ENCODE measurements at regions not wholly inside any gene's neighbourhood (a gene's known extent, or its start where the extent isn't known, plus 50 kb on each side); places are given as distances from the start of the nearest gene placed in this dataset.

DNA sequence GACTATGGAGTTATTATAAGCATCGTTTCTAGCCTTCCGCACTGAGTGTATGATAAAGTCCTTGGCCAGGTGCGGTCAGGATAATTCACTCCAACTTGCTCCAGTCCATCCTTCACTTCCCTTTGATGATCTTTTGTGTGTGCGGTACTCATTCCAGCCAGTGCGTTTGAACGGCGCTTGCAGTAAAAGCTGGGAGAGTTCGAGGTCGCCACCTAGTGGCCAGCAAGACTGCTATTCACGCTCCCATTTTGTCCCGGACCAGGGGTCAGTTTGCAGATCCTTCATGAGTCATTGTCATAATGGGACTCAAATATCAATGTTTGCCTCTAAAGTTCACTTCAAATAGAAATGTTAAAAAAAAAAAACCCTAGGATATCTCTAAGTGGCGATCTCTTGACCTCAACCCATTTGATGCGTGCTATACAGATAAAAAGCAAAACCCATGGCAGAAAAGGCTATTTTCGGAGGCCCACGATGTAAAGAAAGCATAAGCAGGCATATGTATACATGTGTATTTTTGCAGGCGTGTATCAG lies 417.1 kb downstream of the TMEM114 start:
- intact Hi-C loops (cut with DNase I) = no loop called here
- Histone ChIP-seq H3K4me3 (no peak overlapping the region), H3K27me3 (no peaks in the 10 kb centered on the region), H3K9me3 (no peaks in the 10 kb centered on the region), H3K4me1 (no peaks in the 10 kb centered on the region), H3K27ac (no peak overlapping the region), H3K36me3 (no peaks in the 10 kb centered on the region)
- TF ChIP-seq, protein P1, sequence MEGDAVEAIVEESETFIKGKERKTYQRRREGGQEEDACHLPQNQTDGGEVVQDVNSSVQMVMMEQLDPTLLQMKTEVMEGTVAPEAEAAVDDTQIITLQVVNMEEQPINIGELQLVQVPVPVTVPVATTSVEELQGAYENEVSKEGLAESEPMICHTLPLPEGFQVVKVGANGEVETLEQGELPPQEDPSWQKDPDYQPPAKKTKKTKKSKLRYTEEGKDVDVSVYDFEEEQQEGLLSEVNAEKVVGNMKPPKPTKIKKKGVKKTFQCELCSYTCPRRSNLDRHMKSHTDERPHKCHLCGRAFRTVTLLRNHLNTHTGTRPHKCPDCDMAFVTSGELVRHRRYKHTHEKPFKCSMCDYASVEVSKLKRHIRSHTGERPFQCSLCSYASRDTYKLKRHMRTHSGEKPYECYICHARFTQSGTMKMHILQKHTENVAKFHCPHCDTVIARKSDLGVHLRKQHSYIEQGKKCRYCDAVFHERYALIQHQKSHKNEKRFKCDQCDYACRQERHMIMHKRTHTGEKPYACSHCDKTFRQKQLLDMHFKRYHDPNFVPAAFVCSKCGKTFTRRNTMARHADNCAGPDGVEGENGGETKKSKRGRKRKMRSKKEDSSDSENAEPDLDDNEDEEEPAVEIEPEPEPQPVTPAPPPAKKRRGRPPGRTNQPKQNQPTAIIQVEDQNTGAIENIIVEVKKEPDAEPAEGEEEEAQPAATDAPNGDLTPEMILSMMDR (IDR thresholded peaks at IDR 0.05) = peak; percentile 74
- DNase-seq (peak; percentile 77), ATAC-seq (peak; percentile 91)

DNA sequence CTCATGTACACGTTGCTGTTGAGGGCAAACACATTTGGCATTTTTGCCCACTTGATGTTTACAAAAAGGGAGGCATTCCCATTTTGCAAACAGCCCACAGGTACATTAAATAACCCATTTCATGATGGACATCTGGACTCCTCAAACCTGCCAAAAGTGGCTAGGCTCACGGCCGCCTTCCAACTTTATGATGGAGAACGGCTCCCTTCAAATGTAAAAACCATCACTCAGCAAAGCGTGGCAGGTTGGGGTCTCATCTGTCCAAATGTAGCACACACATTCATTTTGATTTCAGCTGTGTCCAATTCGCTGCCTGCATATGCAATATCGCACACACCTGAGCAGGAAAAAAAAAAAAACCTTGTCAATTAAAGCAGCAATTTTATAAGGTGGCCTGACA lies 417.8 kb downstream of the TMEM114 start:
- H3K4me3 ChIP-seq = no peak overlapping the region
- no peak for DNase-seq
- no peaks in the 10 kb centered on the region for H3K27me3 ChIP-seq
- H3K27ac ChIP-seq = no peak overlapping the region
- TF ChIP-seq, protein P1 (IDR thresholded peaks at IDR 0.05) = no peak
- intact Hi-C loops (cut with DNase I) = no loop called here
- no peaks in the 10 kb centered on the region for H3K9me3 ChIP-seq
- no peaks in the 10 kb centered on the region for H3K36me3 ChIP-seq
- ATAC-seq = no peak
- H3K4me1 ChIP-seq = no peaks in the 10 kb centered on the region

DNA sequence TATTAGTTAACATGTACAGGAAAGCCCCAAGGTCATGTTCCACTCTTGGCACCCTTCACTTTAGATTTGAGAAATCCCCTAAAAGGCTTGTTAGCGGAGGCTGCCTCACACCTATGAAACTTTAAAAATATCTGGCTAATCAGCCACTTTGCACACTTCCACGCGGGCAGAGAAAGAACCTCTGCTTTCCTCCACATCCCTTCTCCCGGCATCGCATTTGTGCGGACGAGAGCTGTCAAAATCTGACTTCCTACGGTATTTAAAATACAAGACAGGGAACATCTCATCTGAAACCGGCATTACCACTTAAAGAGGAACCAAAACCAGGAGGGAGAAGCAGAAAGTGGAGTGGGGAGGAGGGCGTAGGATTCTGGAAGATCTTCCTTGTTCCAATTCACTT lies 422.3 kb downstream of the TMEM114 start:
- intact Hi-C loops (cut with DNase I) = no loop called here
- TF ChIP-seq, protein P1 (IDR thresholded peaks at IDR 0.05) = no peak
- Histone ChIP-seq H3K36me3 (no peaks in the 10 kb centered on the region), H3K27ac (no peak overlapping the region), H3K9me3 (no peaks in the 10 kb centered on the region), H3K4me1 (no peaks in the 10 kb centered on the region), H3K27me3 (no peaks in the 10 kb centered on the region), H3K4me3 (no peak overlapping the region)
- DNase-seq (no peak), ATAC-seq (peak; percentile 43)

DNA sequence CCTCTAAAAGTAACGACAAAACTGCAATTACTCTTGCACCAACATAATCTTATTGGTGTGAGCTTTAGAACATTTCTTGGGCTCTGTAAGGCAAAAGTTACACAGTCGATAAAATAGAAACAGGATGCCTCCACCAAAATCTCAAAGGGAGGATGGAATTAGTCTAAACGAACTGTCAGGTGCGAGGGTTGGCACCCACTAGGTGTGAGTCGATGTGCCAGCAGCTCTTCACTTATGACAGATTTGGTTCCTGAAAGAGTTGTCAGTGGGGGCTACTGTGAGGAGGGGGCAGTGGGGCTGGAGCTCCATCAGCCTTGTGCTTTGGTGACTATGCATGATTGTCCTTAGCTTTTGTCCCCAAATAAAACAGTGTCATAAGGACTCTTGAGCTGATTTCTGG lies 422.9 kb downstream of the TMEM114 start:
- Histone ChIP-seq H3K36me3 (no peaks in the 10 kb centered on the region), H3K27me3 (no peaks in the 10 kb centered on the region), H3K4me3 (no peak overlapping the region), H3K9me3 (no peaks in the 10 kb centered on the region), H3K27ac (no peak overlapping the region), H3K4me1 (no peaks in the 10 kb centered on the region)
- ATAC-seq = no peak
- TF ChIP-seq, protein P1 (IDR thresholded peaks at IDR 0.05) = no peak
- DNase-seq = no peak
- intact Hi-C loops (cut with DNase I) = no loop called here

DNA sequence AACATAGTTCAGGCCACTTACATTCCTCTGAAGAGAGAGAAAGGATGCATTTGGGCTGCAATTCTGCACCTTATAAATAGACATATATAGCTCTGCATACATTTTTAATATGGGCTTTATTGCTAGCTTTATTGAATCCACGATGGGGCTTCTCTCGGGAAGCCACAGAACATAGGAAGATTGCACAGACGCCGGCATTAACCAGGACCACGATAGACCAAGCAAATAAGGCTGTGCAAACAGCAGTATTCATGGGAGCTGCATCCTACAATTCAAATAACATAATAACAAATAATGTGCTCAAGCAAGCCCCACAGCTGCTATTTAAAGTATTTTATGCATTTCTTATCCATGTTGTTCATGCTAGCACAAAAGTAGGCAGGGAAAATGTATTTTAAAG lies 432.3 kb downstream of the TMEM114 start:
- DNase-seq = no peak
- intact Hi-C loops (cut with DNase I) = no loop called here
- no peak for ATAC-seq
- Histone ChIP-seq H3K4me3 (no peak overlapping the region), H3K9me3 (no peaks in the 10 kb centered on the region), H3K27me3 (no peaks in the 10 kb centered on the region), H3K36me3 (no peaks in the 10 kb centered on the region), H3K4me1 (no peaks in the 10 kb centered on the region), H3K27ac (no peak overlapping the region)
- TF ChIP-seq, protein P1 (IDR thresholded peaks at IDR 0.05) = no peak

DNA sequence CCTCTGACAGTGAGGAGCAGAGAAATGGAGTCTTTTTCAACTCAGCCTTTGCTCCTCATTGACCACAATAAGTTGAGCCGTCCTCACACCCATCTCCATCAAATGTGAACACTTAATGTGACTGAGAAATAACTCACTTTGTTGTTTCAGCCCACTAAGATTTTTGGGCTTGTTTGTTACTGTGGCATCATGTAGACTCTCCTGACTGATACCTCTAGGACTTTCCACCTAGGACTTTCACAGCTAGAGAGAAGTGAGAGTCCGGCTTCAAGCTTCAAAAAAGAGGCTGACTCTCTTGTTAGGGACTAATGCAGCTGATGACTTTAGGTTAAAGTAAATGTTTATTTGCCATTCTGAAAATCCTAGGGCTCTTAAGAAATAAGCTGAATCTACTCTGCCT lies 435.0 kb downstream of the TMEM114 start:
- intact Hi-C loops (cut with DNase I) = no loop called here
- H3K36me3 ChIP-seq = no peaks in the 10 kb centered on the region
- DNase-seq = no peak
- no peaks in the 10 kb centered on the region for H3K9me3 ChIP-seq
- TF ChIP-seq, protein P1 (IDR thresholded peaks at IDR 0.05) = no peak
- no peaks in the 10 kb centered on the region for H3K27me3 ChIP-seq
- H3K4me1 ChIP-seq = no peaks in the 10 kb centered on the region
- no peak for ATAC-seq
- no peak overlapping the region for H3K27ac ChIP-seq
- no peak overlapping the region for H3K4me3 ChIP-seq

All from upper lobe of right lung (tissue), 1 donor.